PC-9 (cell line): ENCODE measurements at regions not wholly inside any gene's neighbourhood (a gene's known extent, or its start where the extent isn't known, plus 50 kb on each side); places are given as distances from the start of the nearest gene placed in this dataset.

Source experiments
- BruUV-seq: library from RNA; stranded (reverse); fragments of 400-500 nt; replicated peaks from 2 replicates; lab custom pipeline; 2021; lab: Mats Ljungman, UMichigan
- CTCF ChIA-PET: fragments of 300-600 bp; sonication (Branson Sonifier 250); formaldehyde crosslinking; loops from one replicate; lab custom pipeline; 2022; ENCODE audit warnings: antibody characterized with exemption; lab: Charles Lee
- POLR2A ChIA-PET: fragments of 300-600 bp; sonication (Branson Sonifier 250); formaldehyde crosslinking; loops from one replicate; lab custom pipeline; 2022; ENCODE audit warnings: antibody characterized with exemption; ENCODE audit not compliant: unreplicated experiment; lab: Charles Lee
- DNase-seq, 2 experiments: peaks; one replicate each; pipeline versions ENCODE4 v3.0.0 to v3.0.0-alpha.2; 2015 to 2022; ENCODE audit warnings: mixed read lengths in 1 of 2
- H2AFZ ChIP-seq: fragments of 200-600 bp; sonication (generic); 2 replicates; pipeline ENCODE4 v1.8.1; 2017; ENCODE audit warnings: antibody characterized with exemption
- H3F3A ChIP-seq: fragments of 200-600 bp; sonication (generic); 2 replicates; pipeline ENCODE4 v1.8.1; 2017; ENCODE audit warnings: antibody characterized with exemption, mild to moderate bottlenecking, low read depth; ENCODE audit not compliant: insufficient read depth
- H3K27ac ChIP-seq: fragments of 200-600 bp; sonication (generic); 2 replicates; pipeline ENCODE4 v1.6.1; 2016; ENCODE audit warnings: mixed run types
- H3K27me3 ChIP-seq: fragments of 200-600 bp; sonication (generic); 2 replicates; pipeline ENCODE4 v1.6.1; 2016; ENCODE audit warnings: low read depth, mixed run types; ENCODE audit not compliant: insufficient read depth
- H3K36me3 ChIP-seq: fragments of 200-600 bp; sonication (generic); 2 replicates; pipeline ENCODE4 v1.6.1; 2016; ENCODE audit warnings: low read depth, mixed run types
- H3K4me1 ChIP-seq: fragments of 200-600 bp; sonication (generic); replicated peaks from 2 replicates; pipeline ENCODE4 v1.6.1; 2016; ENCODE audit warnings: mixed run types; ENCODE audit not compliant: insufficient read depth
- H3K4me2 ChIP-seq: fragments of 200-600 bp; sonication (generic); 2 replicates; pipeline ENCODE4 v1.6.1; 2017; ENCODE audit warnings: mixed run types
- H3K4me3 ChIP-seq: fragments of 200-600 bp; sonication (generic); 2 replicates; pipeline ENCODE4 v1.6.1; 2016; ENCODE audit warnings: mixed run types
- H3K79me2 ChIP-seq: fragments of 200-600 bp; sonication (generic); 2 replicates; pipeline ENCODE4 v1.6.1; 2017; ENCODE audit warnings: low read depth, mixed run types
- H3K9me2 ChIP-seq: fragments of 200-600 bp; sonication (generic); 2 replicates; pipeline ENCODE4 v1.8.1; 2017; ENCODE audit warnings: mild to moderate bottlenecking; ENCODE audit not compliant: insufficient read depth
- H3K9me3 ChIP-seq: fragments of 200-600 bp; sonication (generic); 2 replicates; pipeline ENCODE4 v1.8.1; 2016; ENCODE audit warnings: low read depth; ENCODE audit not compliant: insufficient read depth
- H4K20me1 ChIP-seq: fragments of 200-600 bp; sonication (generic); 2 replicates; pipeline ENCODE4 v1.8.1; 2017; ENCODE audit not compliant: insufficient read depth
- EZH2 ChIP-seq: fragments of 200-600 bp; sonication (generic); IDR thresholded peaks from 2 replicates; pipeline ENCODE4 v1.8.0; 2017; ENCODE audit warnings: antibody characterized with exemption, low read depth
- intact Hi-C: fragments of 100-400 bp; cut with micrococcal nuclease; formaldehyde crosslinking; loops from one replicate; pipeline ENCODE4 v1.10.0; 2022; ENCODE audit not compliant: unreplicated experiment
- TF ChIP-seq, protein P1 (sequence below): fragments of 200-600 bp; sonication (generic); conservative IDR thresholded peaks from 2 replicates; pipeline ENCODE4 v1.6.1; 2017; ENCODE audit warnings: mixed run types, antibody characterized with exemption, mild to moderate bottlenecking, moderate library complexity

DNA sequence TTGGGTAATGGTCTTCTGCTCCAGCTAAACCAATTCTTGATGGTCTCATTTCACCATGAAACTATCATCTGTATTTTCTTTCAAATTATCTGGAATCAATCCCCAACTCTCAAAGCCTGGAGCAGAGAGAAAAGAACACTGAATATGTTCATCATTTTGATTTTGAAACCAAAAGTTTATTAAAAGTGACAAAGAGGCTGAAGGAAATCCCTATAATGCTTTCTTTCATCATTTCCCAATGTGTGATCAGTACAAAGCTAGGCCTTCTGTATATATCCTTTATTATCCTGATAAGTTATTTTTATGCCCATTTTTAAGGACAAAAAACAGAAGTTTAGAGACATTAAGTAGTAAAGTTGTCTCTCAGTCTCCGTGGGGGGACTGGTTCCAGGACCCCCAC is 50.1 kb upstream of the MBNL1 start:
- DNase-seq = no peak
- TF ChIP-seq, protein P1, sequence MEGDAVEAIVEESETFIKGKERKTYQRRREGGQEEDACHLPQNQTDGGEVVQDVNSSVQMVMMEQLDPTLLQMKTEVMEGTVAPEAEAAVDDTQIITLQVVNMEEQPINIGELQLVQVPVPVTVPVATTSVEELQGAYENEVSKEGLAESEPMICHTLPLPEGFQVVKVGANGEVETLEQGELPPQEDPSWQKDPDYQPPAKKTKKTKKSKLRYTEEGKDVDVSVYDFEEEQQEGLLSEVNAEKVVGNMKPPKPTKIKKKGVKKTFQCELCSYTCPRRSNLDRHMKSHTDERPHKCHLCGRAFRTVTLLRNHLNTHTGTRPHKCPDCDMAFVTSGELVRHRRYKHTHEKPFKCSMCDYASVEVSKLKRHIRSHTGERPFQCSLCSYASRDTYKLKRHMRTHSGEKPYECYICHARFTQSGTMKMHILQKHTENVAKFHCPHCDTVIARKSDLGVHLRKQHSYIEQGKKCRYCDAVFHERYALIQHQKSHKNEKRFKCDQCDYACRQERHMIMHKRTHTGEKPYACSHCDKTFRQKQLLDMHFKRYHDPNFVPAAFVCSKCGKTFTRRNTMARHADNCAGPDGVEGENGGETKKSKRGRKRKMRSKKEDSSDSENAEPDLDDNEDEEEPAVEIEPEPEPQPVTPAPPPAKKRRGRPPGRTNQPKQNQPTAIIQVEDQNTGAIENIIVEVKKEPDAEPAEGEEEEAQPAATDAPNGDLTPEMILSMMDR = no peak
- TF ChIP-seq EZH2 = no peak
- no peak overlapping the region for H3K4me3 ChIP-seq
- H3K27ac ChIP-seq = no peak overlapping the region
- H3K27me3 ChIP-seq = no peaks in the 10 kb centered on the region
- H3K9me2 ChIP-seq = no peaks in the 10 kb centered on the region
- BruUV-seq = no TSS peak
- no peaks in the 10 kb centered on the region for H3K36me3 ChIP-seq
- ChIA-PET CTCF (interaction anchor here (0.5 kb wide), 1 partner anchor 13 kb away, joined by 3 read pairs; no protein-coding TSS in a partner anchor), POLR2A (no interaction called here)
- intact Hi-C loops = no loop called here
- peak overlapping the region; percentile 33; the same call in 1 of the 2 replicates for H2AFZ ChIP-seq
- no peaks in the 10 kb centered on the region for H3K9me3 ChIP-seq
- H3K4me1 ChIP-seq = no peaks in the 10 kb centered on the region; the same call in 1 of the 2 replicates
- H3F3A ChIP-seq = no peaks in the 10 kb centered on the region
- no peaks in the 10 kb centered on the region for H3K79me2 ChIP-seq
- no peaks in the 10 kb centered on the region for H4K20me1 ChIP-seq
- H3K4me2 ChIP-seq = no peak overlapping the region
